ENCODE measurements at regions not wholly inside any gene's neighbourhood (a gene's known extent, or its start where the extent isn't known, plus 50 kb on each side); places are given as distances from the start of the nearest gene placed in this dataset.

DNA sequence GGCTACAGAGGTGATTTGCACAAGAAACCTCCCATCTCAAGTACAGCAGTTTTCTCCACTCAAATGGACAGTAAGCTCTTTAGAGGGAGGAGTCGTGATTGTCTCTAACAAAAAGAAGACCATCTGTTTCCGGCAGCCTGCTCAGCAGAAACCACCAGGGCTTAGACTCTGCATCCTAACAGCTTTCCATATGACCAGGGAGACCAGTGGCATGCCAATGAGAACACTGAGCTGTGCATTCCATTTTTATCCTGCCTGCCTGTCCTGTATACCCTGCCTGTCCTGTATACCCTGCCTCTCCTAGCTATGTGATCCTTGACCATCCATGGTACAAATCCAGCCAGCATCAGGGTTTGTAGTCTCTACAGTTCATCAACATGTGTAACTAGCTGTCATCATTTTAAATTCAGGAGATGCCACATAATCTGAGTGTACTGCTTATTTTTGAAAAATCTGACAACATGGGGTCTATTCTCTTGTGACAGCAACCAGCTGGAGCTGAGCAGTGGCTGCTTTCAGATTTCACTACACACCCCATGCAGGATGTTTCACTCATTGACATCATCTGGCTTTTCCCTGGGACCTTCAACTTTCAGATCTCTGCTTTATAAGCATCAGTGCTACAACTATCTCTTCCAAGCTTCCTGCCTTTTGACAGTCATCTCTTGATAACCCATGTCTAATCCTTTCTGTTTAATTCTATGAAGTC is 50.5 kb upstream of the POU2AF2 start:
- Mint-ChIP-seq H3K9me3 (ENCODE audit: low read depth) (no peaks in the 10 kb centered on the region), H3K4me1 (no peaks in the 10 kb centered on the region), H3K36me3 (no peaks in the 10 kb centered on the region), H3K4me3 (no peak overlapping the region), H3K27me3 (peaks cover 21% of the 10 kb centered on the region), H3K27ac (no peak overlapping the region)
- no peak for DNase-seq
- CTCF ChIA-PET: no interaction called here
- ATAC-seq: no peak

DNA sequence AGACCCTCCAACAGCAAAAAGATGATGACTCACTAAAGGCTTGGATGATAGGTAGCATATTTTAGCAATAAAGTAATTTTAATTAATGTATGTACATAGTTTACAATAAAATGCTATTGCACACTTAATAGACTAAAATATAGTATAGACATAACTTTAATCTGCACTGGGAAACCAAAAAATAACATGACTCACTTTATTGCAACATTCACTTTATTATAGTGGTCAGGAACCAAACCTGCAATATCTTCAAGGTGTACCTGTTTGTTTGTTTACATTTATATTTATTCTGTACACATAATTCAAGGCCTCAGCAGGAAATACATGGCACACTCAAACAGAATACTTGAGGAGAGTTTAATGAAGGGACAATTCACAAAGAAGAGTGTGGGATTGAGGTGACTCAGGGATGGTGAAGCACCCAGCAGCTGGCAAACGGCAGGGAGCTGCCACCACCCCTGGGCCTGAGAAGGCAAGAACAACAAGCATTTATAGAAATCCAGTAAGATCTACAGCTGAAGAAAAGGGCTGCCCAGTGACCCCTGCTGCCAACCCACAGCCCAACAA is 51.5 kb upstream of the POU2AF2 start:
- Mint-ChIP-seq H3K9me3 (ENCODE audit: low read depth) (no peaks in the 10 kb centered on the region), H3K36me3 (no peaks in the 10 kb centered on the region), H3K27me3 (peaks cover 14% of the 10 kb centered on the region), H3K4me1 (no peaks in the 10 kb centered on the region), H3K4me3 (no peak overlapping the region), H3K27ac (no peak overlapping the region)
- CTCF ChIA-PET: no interaction called here
- ATAC-seq (no peak), DNase-seq (no peak)

DNA sequence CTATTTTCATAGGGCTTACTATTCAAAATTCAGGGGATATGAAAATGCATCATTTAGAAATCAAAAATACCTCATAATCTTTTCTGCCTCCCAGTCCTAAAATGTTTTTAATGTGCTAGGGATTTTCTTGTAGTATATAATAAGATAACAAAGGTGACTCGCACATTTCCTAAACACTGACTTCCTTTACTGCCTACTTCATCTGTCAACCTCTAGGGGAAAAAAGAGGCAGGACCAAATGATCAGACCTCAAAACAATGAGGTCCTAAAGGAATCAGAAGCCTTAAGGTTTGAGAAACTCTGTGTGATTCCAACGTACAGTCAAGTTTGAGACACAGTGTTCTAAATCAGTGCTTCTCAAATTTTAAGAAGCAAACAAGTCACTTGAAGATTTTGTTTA is 56.1 kb upstream of the POU2AF2 start:
- no peak overlapping the region for H3K27ac Mint-ChIP-seq
- no peak for ATAC-seq
- no peak overlapping the region for H3K4me3 Mint-ChIP-seq
- DNase-seq: no peak
- no peaks in the 10 kb centered on the region for H3K9me3 Mint-ChIP-seq (ENCODE audit: low read depth)
- CTCF ChIA-PET: no interaction called here
- peaks cover 16% of the 10 kb centered on the region for H3K27me3 Mint-ChIP-seq
- no peaks in the 10 kb centered on the region for H3K4me1 Mint-ChIP-seq
- no peaks in the 10 kb centered on the region for H3K36me3 Mint-ChIP-seq

DNA sequence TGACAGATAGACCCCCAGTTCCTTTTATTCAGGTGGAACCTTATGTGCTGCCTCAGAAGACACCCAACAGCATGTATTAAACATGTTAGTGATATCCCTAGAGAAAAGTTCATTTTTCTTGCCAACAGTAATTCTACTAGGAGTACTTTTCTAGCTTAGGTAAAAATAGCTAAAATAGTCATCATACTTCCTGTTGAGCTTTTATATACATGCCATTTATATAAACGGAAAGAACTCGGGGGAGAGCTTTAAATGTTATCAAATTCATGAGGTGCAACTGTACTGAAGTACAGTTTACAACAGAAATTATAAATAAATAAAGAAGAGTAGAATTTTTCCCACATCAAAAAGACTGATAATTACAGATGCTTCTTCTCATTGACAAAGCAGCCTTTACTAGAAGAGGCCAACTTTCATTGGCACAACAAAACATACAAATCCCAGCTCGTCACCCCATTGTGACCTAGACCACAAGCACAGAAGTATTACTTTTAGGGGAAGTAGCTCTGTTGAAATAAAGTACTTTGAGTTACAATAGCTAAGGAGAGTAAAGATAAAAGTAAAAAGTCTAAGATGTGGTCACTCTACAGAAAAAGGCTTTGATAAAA is 59.1 kb upstream of the POU2AF2 start:
- Mint-ChIP-seq H3K4me1 (no peaks in the 10 kb centered on the region), H3K27ac (no peak overlapping the region), H3K27me3 (peaks cover 13% of the 10 kb centered on the region), H3K4me3 (no peak overlapping the region), H3K36me3 (no peaks in the 10 kb centered on the region), H3K9me3 (ENCODE audit: low read depth) (no peaks in the 10 kb centered on the region)
- DNase-seq: no peak
- ATAC-seq: no peak
- CTCF ChIA-PET: no interaction called here

DNA sequence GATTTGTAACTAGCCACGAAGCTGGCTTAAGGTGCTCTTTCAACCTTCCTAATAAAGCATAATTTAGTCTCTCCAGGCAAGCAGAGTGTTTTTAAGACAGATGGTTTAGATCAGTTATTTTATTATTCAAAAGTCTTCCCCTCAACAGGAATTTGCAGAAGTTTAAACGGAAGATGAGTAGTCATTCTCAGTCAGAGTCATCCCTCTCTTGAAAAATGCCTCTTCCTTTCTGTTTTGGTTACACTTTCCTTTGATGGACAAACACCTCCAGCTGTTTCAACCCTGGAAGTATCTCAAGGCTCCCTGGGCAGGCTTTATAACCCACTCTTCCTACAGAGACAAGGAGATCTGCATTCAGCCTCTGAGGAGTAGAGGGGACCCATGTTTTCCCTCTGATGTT is 60.3 kb upstream of the POU2AF2 start:
- Mint-ChIP-seq H3K27ac (no peak overlapping the region), H3K4me1 (no peaks in the 10 kb centered on the region), H3K4me3 (no peak overlapping the region), H3K36me3 (no peaks in the 10 kb centered on the region), H3K9me3 (ENCODE audit: low read depth) (no peaks in the 10 kb centered on the region), H3K27me3 (peaks cover 11% of the 10 kb centered on the region)
- no peak for ATAC-seq
- CTCF ChIA-PET: no interaction called here
- no peak for DNase-seq

DNA sequence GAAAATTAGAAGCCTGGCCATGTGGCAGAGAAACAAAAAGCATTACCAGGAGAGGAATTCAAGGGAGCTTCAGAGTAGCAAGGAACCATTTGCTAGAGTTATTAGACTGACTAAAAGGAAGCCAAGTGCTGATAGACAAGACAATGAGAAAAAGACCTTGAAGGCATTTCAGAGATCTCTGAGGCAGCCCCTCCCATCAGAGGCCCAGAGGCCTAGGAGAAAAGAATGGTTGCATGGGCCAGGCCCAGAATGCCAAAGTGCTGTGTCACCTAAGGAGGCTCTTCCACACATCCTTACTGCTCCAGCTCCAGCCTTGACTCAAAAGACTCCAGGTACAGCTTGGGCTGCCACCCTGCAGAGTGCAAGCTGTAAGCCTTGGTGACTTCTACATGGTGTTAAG is 61.8 kb upstream of the POU2AF2 start:
- Mint-ChIP-seq H3K27ac (no peak overlapping the region), H3K4me1 (peaks cover 2% of the 10 kb centered on the region), H3K27me3 (peaks cover 8% of the 10 kb centered on the region), H3K36me3 (no peaks in the 10 kb centered on the region), H3K4me3 (no peak overlapping the region), H3K9me3 (ENCODE audit: low read depth) (no peaks in the 10 kb centered on the region)
- no peak for ATAC-seq
- CTCF ChIA-PET: no interaction called here
- no peak for DNase-seq

DNA sequence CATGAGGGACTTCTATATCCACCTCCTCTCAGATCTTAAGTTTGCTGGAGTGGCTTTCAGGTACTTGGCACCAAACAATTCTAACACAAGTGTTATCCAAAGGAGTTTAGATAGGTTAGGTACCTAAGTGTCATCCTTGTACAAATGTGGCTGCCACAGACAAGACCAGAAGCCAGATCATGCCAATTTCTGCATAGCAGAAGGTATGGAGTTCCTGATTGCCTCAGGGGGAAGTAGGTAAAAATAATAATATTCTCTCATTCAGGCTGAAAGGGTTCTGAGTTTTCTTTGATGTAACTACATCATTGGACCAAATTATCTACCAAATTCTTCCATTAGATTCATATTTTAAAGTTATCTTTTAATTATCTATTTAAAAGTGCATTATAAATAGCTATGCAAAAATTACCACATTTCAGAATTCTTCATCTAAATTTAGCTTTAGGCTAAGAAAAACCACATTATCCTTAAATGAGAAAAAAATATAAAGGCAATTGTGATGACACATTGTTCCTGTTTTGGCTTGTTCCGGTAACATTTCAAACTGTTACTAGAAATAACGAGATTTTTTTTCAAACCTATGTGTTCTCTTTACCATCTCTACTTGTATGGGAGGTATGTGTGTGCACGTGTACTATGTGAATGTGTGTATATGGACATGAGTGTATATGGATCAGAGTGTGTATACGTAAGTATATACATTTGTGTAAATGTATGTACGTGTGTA is 66.2 kb upstream of the POU2AF2 start:
- CTCF ChIA-PET: no interaction called here
- no peaks in the 10 kb centered on the region for H3K9me3 Mint-ChIP-seq (ENCODE audit: low read depth)
- no peaks in the 10 kb centered on the region for H3K36me3 Mint-ChIP-seq
- no peak overlapping the region for H3K4me3 Mint-ChIP-seq
- H3K4me1 Mint-ChIP-seq: peaks cover 6% of the 10 kb centered on the region
- no peak for ATAC-seq
- no peak overlapping the region for H3K27ac Mint-ChIP-seq
- DNase-seq: no peak
- no peaks in the 10 kb centered on the region for H3K27me3 Mint-ChIP-seq

DNA sequence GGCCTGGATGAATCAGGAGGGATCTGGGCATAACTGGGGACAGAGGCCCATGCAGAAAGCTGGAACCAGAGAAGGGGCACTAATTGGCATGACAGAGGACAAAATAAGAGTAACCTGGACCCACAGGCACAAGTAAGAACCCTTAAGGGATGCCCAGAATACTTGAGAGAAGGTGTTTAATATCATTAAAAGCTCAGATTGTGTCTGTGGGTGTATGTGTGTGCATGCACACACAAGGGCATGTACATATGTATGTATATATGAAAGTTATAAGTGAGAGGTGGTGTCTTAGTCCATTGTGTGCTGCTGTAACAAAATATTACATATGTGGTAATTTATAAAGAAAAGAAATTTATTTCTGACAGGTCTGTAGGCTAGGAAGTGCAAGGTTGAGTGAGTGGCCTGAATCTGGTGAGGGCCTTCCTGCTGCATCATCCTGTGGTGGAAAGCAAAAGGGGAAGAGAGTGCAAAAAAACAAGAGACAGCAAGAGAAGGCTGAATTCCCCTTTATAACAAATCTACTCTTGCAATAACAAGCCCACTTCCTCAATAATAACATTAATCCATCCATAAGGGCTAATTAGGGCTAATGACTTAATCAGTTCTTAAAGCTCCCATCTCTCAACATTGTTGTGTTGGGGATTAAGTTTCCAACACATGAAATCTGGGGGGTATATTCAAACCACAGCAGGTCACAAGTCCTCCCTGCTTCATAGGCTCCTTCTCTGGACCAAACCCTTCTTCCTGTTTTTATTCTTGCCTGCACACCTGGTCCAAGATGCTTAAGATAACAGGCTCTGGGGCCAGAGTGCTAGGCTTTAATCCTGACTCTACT is 68.3 kb upstream of the POU2AF2 start:
- Mint-ChIP-seq H3K4me1 (peaks cover 6% of the 10 kb centered on the region), H3K9me3 (ENCODE audit: low read depth) (no peaks in the 10 kb centered on the region), H3K27me3 (peaks cover 3% of the 10 kb centered on the region), H3K36me3 (no peaks in the 10 kb centered on the region), H3K27ac (no peak overlapping the region), H3K4me3 (no peak overlapping the region)
- DNase-seq (no peak), ATAC-seq (no peak)
- CTCF ChIA-PET: no interaction called here

DNA sequence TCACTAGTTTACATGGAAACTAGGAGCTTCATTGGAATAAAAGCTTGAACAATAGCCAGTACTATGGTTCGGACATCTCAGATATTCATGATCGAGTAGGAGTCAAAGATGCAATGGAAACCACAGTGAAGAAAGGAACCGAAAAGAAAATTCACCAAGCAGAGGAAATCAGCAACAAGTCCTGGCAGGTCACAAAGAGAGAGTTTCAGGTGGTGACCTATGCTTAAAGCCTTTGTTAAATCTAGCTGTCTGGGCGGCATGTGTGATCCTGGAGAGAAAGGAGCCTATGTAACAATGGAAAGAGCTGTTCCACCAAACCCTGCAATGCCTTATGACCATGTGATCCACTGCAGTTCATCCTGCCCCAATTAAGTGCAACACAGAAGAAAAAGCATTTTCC is 68.9 kb upstream of the POU2AF2 start:
- peaks cover 3% of the 10 kb centered on the region for H3K27me3 Mint-ChIP-seq
- CTCF ChIA-PET: no interaction called here
- no peaks in the 10 kb centered on the region for H3K36me3 Mint-ChIP-seq
- H3K4me1 Mint-ChIP-seq: peaks cover 6% of the 10 kb centered on the region
- DNase-seq: no peak
- no peaks in the 10 kb centered on the region for H3K9me3 Mint-ChIP-seq (ENCODE audit: low read depth)
- no peak overlapping the region for H3K27ac Mint-ChIP-seq
- ATAC-seq: no peak
- no peak overlapping the region for H3K4me3 Mint-ChIP-seq

DNA sequence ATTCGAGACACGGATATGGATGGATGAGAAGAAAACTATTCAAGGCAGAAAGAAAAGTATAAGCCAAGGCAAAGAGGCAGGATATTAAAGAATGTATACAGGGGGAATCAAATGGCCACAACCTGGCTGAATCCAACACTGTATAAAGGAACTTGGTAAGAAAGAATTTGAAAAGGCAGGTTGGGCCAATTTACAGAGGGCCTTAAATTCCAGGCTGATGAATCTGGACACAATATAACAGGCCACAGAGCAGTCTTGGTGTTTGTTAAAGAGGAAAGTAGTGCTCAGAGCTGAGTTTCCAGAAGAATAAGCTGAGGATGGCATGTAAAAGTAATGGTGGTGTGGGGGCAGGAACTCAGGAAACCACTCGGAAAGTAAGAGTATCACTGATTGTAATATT is 72.3 kb upstream of the POU2AF2 start:
- CTCF ChIA-PET: no interaction called here
- DNase-seq: no peak
- Mint-ChIP-seq H3K4me3 (no peak overlapping the region), H3K36me3 (no peaks in the 10 kb centered on the region), H3K27me3 (peaks cover 3% of the 10 kb centered on the region), H3K9me3 (ENCODE audit: low read depth) (no peaks in the 10 kb centered on the region), H3K27ac (no peak overlapping the region), H3K4me1 (peaks cover 4% of the 10 kb centered on the region)
- no peak for ATAC-seq

DNA sequence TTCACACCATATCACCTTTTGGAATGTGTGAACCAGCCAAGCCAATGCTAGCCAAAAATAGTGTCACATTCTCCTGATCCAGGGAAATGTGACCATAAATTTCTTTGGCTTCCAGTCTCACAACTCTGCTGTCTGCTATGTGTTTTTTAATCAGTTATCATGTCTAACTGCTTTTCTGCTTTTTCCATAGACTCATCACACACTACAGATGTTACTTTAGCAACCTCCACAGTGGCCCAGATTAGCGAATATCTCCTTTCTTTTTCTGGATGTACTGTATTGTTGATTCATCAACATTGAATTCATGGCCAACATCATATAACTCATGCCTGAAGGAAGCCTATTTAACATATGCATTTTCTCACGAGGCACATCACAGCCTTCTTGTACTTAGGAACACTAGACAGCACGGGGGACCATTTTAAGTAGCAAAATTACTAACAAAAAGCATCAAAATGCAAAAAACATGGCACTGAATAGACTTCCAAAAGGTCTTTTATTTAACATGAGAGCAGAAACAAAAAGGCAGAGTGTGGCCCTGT is 73.1 kb upstream of the POU2AF2 start:
- Mint-ChIP-seq H3K9me3 (ENCODE audit: low read depth) (no peaks in the 10 kb centered on the region), H3K27me3 (peaks cover 3% of the 10 kb centered on the region), H3K27ac (no peak overlapping the region), H3K4me1 (peaks cover 2% of the 10 kb centered on the region), H3K4me3 (no peak overlapping the region), H3K36me3 (no peaks in the 10 kb centered on the region)
- CTCF ChIA-PET: no interaction called here
- ATAC-seq (no peak), DNase-seq (no peak)

DNA sequence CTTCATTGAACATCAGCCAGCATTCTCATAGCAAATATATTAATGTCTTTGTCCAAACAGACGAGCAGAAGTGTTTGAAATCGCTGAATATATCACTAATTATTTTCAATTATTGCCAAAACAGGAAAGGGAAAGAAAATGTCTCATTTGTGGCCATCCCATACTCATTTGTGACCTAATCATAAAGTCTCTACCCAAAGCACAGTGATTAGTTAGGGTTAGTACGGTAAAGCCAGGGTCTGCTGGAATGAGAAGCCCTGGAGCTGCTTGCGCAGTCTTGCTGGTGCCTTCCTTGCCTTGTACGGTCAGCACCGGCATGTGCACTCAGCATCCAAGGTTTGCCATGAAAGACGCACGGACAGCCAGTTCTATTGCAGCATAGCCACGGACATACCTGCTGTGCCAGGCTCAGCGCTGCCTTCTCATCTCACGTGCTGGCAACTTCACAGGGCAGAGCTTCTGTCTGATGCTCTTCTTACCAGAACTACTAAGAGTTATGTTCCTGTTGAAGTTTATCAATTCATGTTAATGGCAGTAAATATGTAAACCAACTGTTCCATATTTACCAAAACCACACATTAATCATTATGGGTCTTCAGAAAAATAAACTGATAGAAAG is 74.7 kb upstream of the POU2AF2 start:
- H3K4me3 Mint-ChIP-seq: no peak overlapping the region
- no peaks in the 10 kb centered on the region for H3K9me3 Mint-ChIP-seq (ENCODE audit: low read depth)
- DNase-seq (no peak), ATAC-seq (no peak)
- no peaks in the 10 kb centered on the region for H3K4me1 Mint-ChIP-seq
- H3K36me3 Mint-ChIP-seq: no peaks in the 10 kb centered on the region
- peaks cover 3% of the 10 kb centered on the region for H3K27me3 Mint-ChIP-seq
- H3K27ac Mint-ChIP-seq: no peak overlapping the region
- CTCF ChIA-PET: no interaction called here

DNA sequence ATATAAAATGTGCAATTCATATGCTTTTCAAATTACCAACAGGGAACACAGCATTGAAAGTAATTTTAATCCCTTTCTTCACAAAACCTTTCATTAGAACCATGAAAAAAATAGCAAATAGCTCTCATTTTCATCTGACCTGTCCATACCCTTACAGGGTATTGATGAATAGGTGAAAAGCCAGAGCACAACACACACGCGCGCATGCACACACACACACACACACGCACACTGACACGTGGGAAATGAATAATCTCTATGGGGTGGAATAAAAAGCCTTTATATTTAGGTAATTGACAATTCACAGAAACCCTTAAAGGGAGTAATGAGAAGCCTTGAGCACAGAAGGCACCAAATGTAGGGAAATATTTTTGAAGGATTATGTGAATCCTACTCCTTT is 76.2 kb upstream of the POU2AF2 start:
- no peaks in the 10 kb centered on the region for H3K4me1 Mint-ChIP-seq
- no peak overlapping the region for H3K4me3 Mint-ChIP-seq
- no peaks in the 10 kb centered on the region for H3K9me3 Mint-ChIP-seq (ENCODE audit: low read depth)
- ATAC-seq (no peak), DNase-seq (no peak)
- H3K27me3 Mint-ChIP-seq: peaks cover 4% of the 10 kb centered on the region
- no peak overlapping the region for H3K27ac Mint-ChIP-seq
- CTCF ChIA-PET: no interaction called here
- no peaks in the 10 kb centered on the region for H3K36me3 Mint-ChIP-seq
